Thoracic aorta (tissue), 2 donors: ENCODE measurements at regions not wholly inside any gene's neighbourhood (a gene's known extent, or its start where the extent isn't known, plus 50 kb on each side); places are given as distances from the start of the nearest gene placed in this dataset.

Experiments used
- ATAC-seq: fragments of 150-250 bp; one replicate; pipeline ENCODE4 v1.8.0; 2017; ENCODE audit warnings: low read depth; ENCODE audit not compliant: insufficient number of reproducible peaks, low FRiP score
- DNase-seq: peaks from one replicate; pipeline ENCODE4 v3.0.0-alpha.2; 2020; ENCODE audit warnings: low spot score
- H3K27ac ChIP-seq, 2 donors: fragments of 200-600 bp; sonication (generic); 1 replicate in 1 of 2; 2 replicates in 1 of 2; pipeline ENCODE4 v1.5.1; 2016; ENCODE audit warnings: mild to moderate bottlenecking in 2 of 2, moderate library complexity in 2 of 2
- H3K27me3 ChIP-seq: fragments of 200-600 bp; sonication (generic); replicated peaks from 2 replicates; pipeline ENCODE4 v1.6.0; 2016; ENCODE audit warnings: mild to moderate bottlenecking; ENCODE audit not compliant: insufficient read depth
- H3K36me3 ChIP-seq: fragments of 200-600 bp; sonication (generic); one replicate; pipeline ENCODE4 v1.5.1; 2016
- H3K4me1 ChIP-seq, 2 donors: fragments of 200-600 bp; sonication (generic); 1 replicate in 1 of 2; 2 replicates in 1 of 2; pipeline versions ENCODE4 v1.5.1 to v1.6.0; 2016; ENCODE audit warnings: low read depth in 2 of 2, mild to moderate bottlenecking in 1 of 2; ENCODE audit not compliant: control insufficient read depth in 1 of 2
- H3K4me3 ChIP-seq: fragments of 200-600 bp; sonication (generic); 2 replicates; pipeline ENCODE4 v1.5.1; 2016; ENCODE audit warnings: mild to moderate bottlenecking
- H3K9me3 ChIP-seq: fragments of 200-600 bp; sonication (generic); 2 replicates; pipeline ENCODE4 v1.5.1; 2016
- TF ChIP-seq, protein P1 (sequence below): fragments of 200-600 bp; sonication (generic); IDR thresholded peaks from one replicate; pipeline ENCODE4 v1.5.1; 2019; ENCODE audit warnings: antibody characterized with exemption

- no peak for DNase-seq
- Histone ChIP-seq H3K27ac (peak overlapping the region in 1 of 2 donors; percentile 83), H3K27me3 (no peaks in the 10 kb centered on the region), H3K36me3 (no peaks in the 10 kb centered on the region), H3K9me3 (no peaks in the 10 kb centered on the region), H3K4me3 (peak overlapping the region; percentile 18), H3K4me1 (peaks cover 12 to 23% of the 10 kb centered on the region in 2 donors)
- TF ChIP-seq, protein P1, sequence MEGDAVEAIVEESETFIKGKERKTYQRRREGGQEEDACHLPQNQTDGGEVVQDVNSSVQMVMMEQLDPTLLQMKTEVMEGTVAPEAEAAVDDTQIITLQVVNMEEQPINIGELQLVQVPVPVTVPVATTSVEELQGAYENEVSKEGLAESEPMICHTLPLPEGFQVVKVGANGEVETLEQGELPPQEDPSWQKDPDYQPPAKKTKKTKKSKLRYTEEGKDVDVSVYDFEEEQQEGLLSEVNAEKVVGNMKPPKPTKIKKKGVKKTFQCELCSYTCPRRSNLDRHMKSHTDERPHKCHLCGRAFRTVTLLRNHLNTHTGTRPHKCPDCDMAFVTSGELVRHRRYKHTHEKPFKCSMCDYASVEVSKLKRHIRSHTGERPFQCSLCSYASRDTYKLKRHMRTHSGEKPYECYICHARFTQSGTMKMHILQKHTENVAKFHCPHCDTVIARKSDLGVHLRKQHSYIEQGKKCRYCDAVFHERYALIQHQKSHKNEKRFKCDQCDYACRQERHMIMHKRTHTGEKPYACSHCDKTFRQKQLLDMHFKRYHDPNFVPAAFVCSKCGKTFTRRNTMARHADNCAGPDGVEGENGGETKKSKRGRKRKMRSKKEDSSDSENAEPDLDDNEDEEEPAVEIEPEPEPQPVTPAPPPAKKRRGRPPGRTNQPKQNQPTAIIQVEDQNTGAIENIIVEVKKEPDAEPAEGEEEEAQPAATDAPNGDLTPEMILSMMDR, result no peak
- ATAC-seq, result no peak
Observed at GRCh38 chr10:59537501-59537900, 172.1 kb downstream of the SLC16A9 start.

GRCh38 chr10:59536167-59537014 lies 173.3 kb downstream of the SLC16A9 start:
- Histone ChIP-seq H3K27me3 (no peaks in the 10 kb centered on the region), H3K4me1 (peaks cover 12 to 23% of the 10 kb centered on the region in 2 donors), H3K9me3 (no peaks in the 10 kb centered on the region), H3K36me3 (no peaks in the 10 kb centered on the region), H3K27ac (peak overlapping the region; percentile 64 to 83), H3K4me3 (peak overlapping the region; percentile 39)
- peak; percentile 93 for ATAC-seq
- TF ChIP-seq, protein P1, result no peak
- DNase-seq, result no peak

- Histone ChIP-seq H3K27me3 (no peaks in the 10 kb centered on the region), H3K36me3 (no peaks in the 10 kb centered on the region), H3K9me3 (no peaks in the 10 kb centered on the region), H3K27ac (no peak overlapping the region), H3K4me3 (no peak overlapping the region), H3K4me1 (no peaks in the 10 kb centered on the region)
- DNase-seq, result no peak
- no peak for ATAC-seq
- TF ChIP-seq, protein P1, result no peak
Observed at GRCh38 chr10:59524348-59524747, 162.0 kb upstream of the FAM13C start.

GRCh38 chr10:59523851-59524250 lies 161.5 kb upstream of the FAM13C start:
- no peak overlapping the region for H3K27ac ChIP-seq
- DNase-seq (no peak), ATAC-seq (no peak)

GRCh38 chr10:59517996-59518395 lies 155.6 kb upstream of the FAM13C start:
- H3K27me3 ChIP-seq, result no peaks in the 10 kb centered on the region
- no peak for ATAC-seq
- H3K27ac ChIP-seq, result no peak overlapping the region
- H3K9me3 ChIP-seq, result no peaks in the 10 kb centered on the region
- no peak overlapping the region for H3K4me3 ChIP-seq
- no peak for DNase-seq
- no peaks in the 10 kb centered on the region for H3K4me1 ChIP-seq
- no peaks in the 10 kb centered on the region for H3K36me3 ChIP-seq
- TF ChIP-seq, protein P1, result no peak

More at GRCh38 chr10:59523851-59524250, 161.5 kb upstream of the FAM13C start:
- Histone ChIP-seq H3K4me1 (no peaks in the 10 kb centered on the region), H3K9me3 (no peaks in the 10 kb centered on the region), H3K4me3 (no peak overlapping the region), H3K27me3 (no peaks in the 10 kb centered on the region), H3K36me3 (no peaks in the 10 kb centered on the region)
- TF ChIP-seq, protein P1, result no peak
